A549 (cell line): ENCODE measurements at regions not wholly inside any gene's neighbourhood (a gene's known extent, or its start where the extent isn't known, plus 50 kb on each side); places are given as distances from the start of the nearest gene placed in this dataset.

Source experiments
- ATAC-seq, 2 experiments: fragments of 200-7000 bp in 1 of 2; fragments of >200 bp in 1 of 2; cut with Nextera tagmentation in 1 of 2; cut with Tn5 transposase in 1 of 2; 3 replicates each; pipeline versions ENCODE4 v1.8.0 to v1.9.1; 2018 to 2020; ENCODE audit warnings: mild to moderate bottlenecking in 1 of 2, moderate library complexity in 1 of 2
- CTCF ChIA-PET: fragments of 300-600 bp; sonication (Branson Sonifier 250); formaldehyde crosslinking; extraction: SDS; loops from one replicate; lab custom pipeline; 2021; ENCODE audit warnings: antibody characterized with exemption, inconsistent platforms; lab: Yijun Ruan, JAX
- POLR2A ChIA-PET: fragments of 350-600 bp; formaldehyde crosslinking; extraction: SDS; loops from one replicate; lab custom pipeline; 2021; ENCODE audit warnings: antibody characterized with exemption, inconsistent platforms; lab: Yijun Ruan, JAX
- DNase-seq, 2 experiments: peaks; one replicate each; pipeline versions ENCODE4 v3.0.0 to v3.0.0-alpha.2; 2011 to 2016; ENCODE audit warnings: low read depth in 1 of 2, low spot score in 1 of 2
- FAIRE-seq: peaks from 2 replicates; lab custom pipeline; 2011; peaks lifted over from hg19 to GRCh38; lab: Jason Lieb, UNC
- H3K27ac ChIP-seq, 2 experiments: fragments of >200 bp; sonication (Bioruptor Twin); formaldehyde crosslinking; 3 replicates each; pipeline ENCODE4 v1.5.1; 2016 to 2017
- H3K4me1 ChIP-seq: fragments of >200 bp; sonication (Bioruptor Twin); formaldehyde crosslinking; 3 replicates; pipeline ENCODE4 v1.6.1; 2016
- H3K4me2 ChIP-seq: fragments of >200 bp; sonication (Bioruptor Twin); formaldehyde crosslinking; 3 replicates; pipeline ENCODE4 v1.6.1; 2016
- H3K4me3 ChIP-seq: fragments of >200 bp; sonication (Bioruptor Twin); formaldehyde crosslinking; 3 replicates; pipeline ENCODE4 v1.5.1; 2016
- H3K9me3 ChIP-seq: fragments of >200 bp; sonication (Bioruptor Twin); formaldehyde crosslinking; 3 replicates; pipeline ENCODE4 v1.6.1; 2016
- BCL3 ChIP-seq: fragments of >200 bp; sonication (Bioruptor Twin); formaldehyde crosslinking; IDR thresholded peaks from 3 replicates; pipeline ENCODE4 v1.6.1; 2016
- CBX8 ChIP-seq: fragments of 200-600 bp; sonication (generic); IDR thresholded peaks from 2 replicates; pipeline ENCODE4 v1.6.1; 2016
- CHD2 ChIP-seq: fragments of 150-350 bp; IDR thresholded peaks from 2 replicates; pipeline ENCODE4 v1.6.1; 2014; ENCODE audit warnings: low read length; ENCODE audit not compliant: partially characterized antibody
- CHD4 ChIP-seq: fragments of 200-600 bp; sonication (generic); IDR thresholded peaks from 2 replicates; pipeline ENCODE4 v1.6.1; 2016; ENCODE audit warnings: antibody characterized with exemption, mild to moderate bottlenecking, borderline replicate concordance
- EHMT2 ChIP-seq: fragments of 200-600 bp; sonication (generic); IDR thresholded peaks from 2 replicates; pipeline ENCODE4 v1.6.1; 2016; ENCODE audit warnings: antibody characterized with exemption, low read depth, mild to moderate bottlenecking, moderate library complexity
- EP300 ChIP-seq, 2 experiments: fragments of >200 bp; sonication (Bioruptor Twin); formaldehyde crosslinking; IDR thresholded peaks; 2 replicates in 1 of 2; 3 replicates in 1 of 2; pipeline ENCODE4 v1.6.1; 2016 to 2017
- FOSB ChIP-seq: fragments of 250-450 bp; sonication (Bioruptor Pico); IDR thresholded peaks from 2 replicates; pipeline ENCODE4 v1.5.0; 2020; ENCODE audit warnings: mild to moderate bottlenecking, moderate library complexity
- FOXS1 ChIP-seq: fragments of 250-450 bp; sonication (Bioruptor Pico); IDR thresholded peaks from 2 replicates; pipeline ENCODE4 v1.5.0; 2020; ENCODE audit warnings: mild to moderate bottlenecking, moderate library complexity
- HDAC2 ChIP-seq: fragments of 200-600 bp; sonication (generic); IDR thresholded peaks from 2 replicates; pipeline ENCODE4 v1.6.1; 2016
- HES2 ChIP-seq: fragments of >200 bp; sonication (Bioruptor Twin); formaldehyde crosslinking; IDR thresholded peaks from 2 replicates; pipeline ENCODE4 v1.6.1; 2016
- HMGXB4 ChIP-seq: fragments of 250-450 bp; sonication (Bioruptor Pico); IDR thresholded peaks from 2 replicates; pipeline ENCODE4 v1.5.0; 2021; ENCODE audit warnings: mild to moderate bottlenecking, moderate library complexity, borderline replicate concordance
- HOXB5 ChIP-seq: fragments of 250-450 bp; sonication (Bioruptor Pico); IDR thresholded peaks from 2 replicates; pipeline ENCODE4 v1.5.0; 2020; ENCODE audit warnings: mild to moderate bottlenecking, moderate library complexity
- KDM1A ChIP-seq: fragments of 200-600 bp; sonication (generic); IDR thresholded peaks from 2 replicates; pipeline ENCODE4 v1.6.1; 2016; ENCODE audit warnings: low read depth, mild to moderate bottlenecking
- KDM5A ChIP-seq: fragments of 200-600 bp; sonication (generic); IDR thresholded peaks from 2 replicates; pipeline ENCODE4 v1.6.1; 2016; ENCODE audit warnings: antibody characterized with exemption, mild to moderate bottlenecking
- MAZ ChIP-seq: fragments of 150-350 bp; IDR thresholded peaks from 2 replicates; pipeline ENCODE4 v1.6.1; 2014; ENCODE audit warnings: antibody characterized with exemption, low read depth, low read length, borderline replicate concordance
- MYC ChIP-seq: IDR thresholded peaks from 2 replicates; pipeline ENCODE4 v1.6.1; 2012; ENCODE audit warnings: mild to moderate bottlenecking, inconsistent platforms, low read length, improper control_type of control experiment, borderline replicate concordance
- NPAS2 ChIP-seq: fragments of 250-450 bp; sonication (Bioruptor Pico); IDR thresholded peaks from 2 replicates; pipeline ENCODE4 v1.8.0; 2022; ENCODE audit warnings: mild to moderate bottlenecking, moderate library complexity, borderline replicate concordance
- PHF8 ChIP-seq: fragments of 200-600 bp; sonication (generic); IDR thresholded peaks from 2 replicates; pipeline ENCODE4 v1.6.1; 2016; ENCODE audit warnings: low read depth, mild to moderate bottlenecking, antibody characterized with exemption, moderate library complexity, borderline replicate concordance
- POLR2A ChIP-seq: IDR thresholded peaks from 2 replicates; pipeline ENCODE4 v1.6.1; 2012; ENCODE audit warnings: mild to moderate bottlenecking, low read length
- POLR2AphosphoS2 ChIP-seq: conservative IDR thresholded peaks from 2 replicates; pipeline ENCODE4 v1.6.1; 2012; ENCODE audit warnings: low read length, improper control_type of control experiment, inconsistent platforms
- RFX5 ChIP-seq: fragments of 450-650 bp; IDR thresholded peaks from 2 replicates; pipeline ENCODE4 v1.7.1; 2014; ENCODE audit warnings: antibody characterized with exemption, mild to moderate bottlenecking, moderate library complexity
- USF2 ChIP-seq: fragments of 450-650 bp; IDR thresholded peaks from 2 replicates; pipeline ENCODE4 v1.6.1; 2014; ENCODE audit warnings: antibody characterized with exemption
- ZFP36 ChIP-seq: fragments of 450-650 bp; IDR thresholded peaks from 2 replicates; pipeline ENCODE4 v1.6.1; 2014; ENCODE audit warnings: borderline replicate concordance; ENCODE audit not compliant: partially characterized antibody
- ZNF302 ChIP-seq: fragments of 250-450 bp; sonication (Bioruptor Pico); IDR thresholded peaks from 2 replicates; pipeline ENCODE4 v1.9.0; 2021; ENCODE audit warnings: inconsistent platforms, mild to moderate bottlenecking, moderate library complexity
- ZSCAN20 ChIP-seq: fragments of 250-450 bp; sonication (Bioruptor Pico); IDR thresholded peaks from 2 replicates; pipeline ENCODE4 v1.8.0; 2022; ENCODE audit warnings: mild to moderate bottlenecking, moderate library complexity
- WGBS: methylation state at CpG from one replicate; pipeline ENCODE4 v1.1.6; 2017; ENCODE audit errors: missing lambda C conversion rate; 5-methylcytosine and 5-hydroxymethylcytosine counted together

GRCh38 chr15:62636823-62637573, 405.5 kb upstream of the TPM1 start:
- CTCF ChIA-PET, result interaction anchor here (0.6 to 1.3 kb wide), 7 partner anchors 9 to 105 kb away, joined by 3 to 4 read pairs (median 3); no protein-coding TSS in a partner anchor
- WGBS, result 64% methylated on average over 9 of the region's 9 CpGs
- Histone ChIP-seq H3K27ac (no peak overlapping the region), H3K4me2 (0 out of 3 replicates have a peak overlapping the region, but pooled peaks have one; percentile 17), H3K4me1 (peaks cover 16% of the 10 kb centered on the region; the same call in 2 of the 3 replicates), H3K4me3 (no peak overlapping the region), H3K9me3 (no peaks in the 10 kb centered on the region)
- no peak for DNase-seq
- POLR2A ChIA-PET, result no interaction called here
- peak in 1 of 2 experiments; percentile 23; a peak in 1 of 6 replicates for ATAC-seq
- TF ChIP-seq CBX8 (no peak), NPAS2 (no peak), EHMT2 (no peak), BCL3 (no peak), MAZ (no peak), KDM1A (no peak), HOXB5 (CRISPR knock-in tag) (no peak), ZSCAN20 (no peak), EP300 (IDR thresholded peaks at IDR 0.05) (no peak), PHF8 (no peak), MYC (no peak), HDAC2 (no peak), RFX5 (no peak), HES2 (no peak)
- no peak for FAIRE-seq

- WGBS, result 78% methylated on average over 5 of the region's 5 CpGs
- ChIA-PET CTCF (interaction anchor here (0.8 to 1.3 kb wide), 5 partner anchors 8 to 105 kb away, joined by 3 to 4 read pairs (median 3); no protein-coding TSS in a partner anchor), POLR2A (no interaction called here)
- peak; percentile 51 to 65; a peak in 4 of 6 replicates for ATAC-seq
- Histone ChIP-seq H3K9me3 (no peaks in the 10 kb centered on the region), H3K27ac (no peak overlapping the region), H3K4me1 (peaks cover 16% of the 10 kb centered on the region; the same call in 2 of the 3 replicates), H3K4me3 (no peak overlapping the region), H3K4me2 (0 out of 3 replicates have a peak overlapping the region, but pooled peaks have one; percentile 17)
- TF ChIP-seq POLR2A, result no peak
- no peak for TF ChIP-seq KDM1A
- TF ChIP-seq FOSB (CRISPR knock-in tag), result no peak
- TF ChIP-seq POLR2AphosphoS2, result no peak
- no peak for TF ChIP-seq KDM5A
- no peak for TF ChIP-seq CHD2
- TF ChIP-seq FOXS1 (CRISPR knock-in tag), result no peak
- no peak for TF ChIP-seq HMGXB4 (CRISPR knock-in tag)
- no peak for TF ChIP-seq USF2
- no peak for TF ChIP-seq CHD4
- no peak for TF ChIP-seq ZNF302 (CRISPR knock-in tag)
- TF ChIP-seq BCL3, result no peak
- no peak for TF ChIP-seq ZFP36
- DNase-seq, result no peak
- FAIRE-seq, result no peak
These were observed 405.0 kb upstream of the TPM1 start for GRCh38 chr15:62637574-62637897.
